ENCODE measurements at regions not wholly inside any gene's neighbourhood (a gene's known extent, or its start where the extent isn't known, plus 50 kb on each side); places are given as distances from the start of the nearest gene placed in this dataset.

- no peak for TF ChIP-seq CTCF (IDR thresholded peaks at IDR 0.05; ENCODE audit: extremely low read depth in 1 of 2, insufficient read depth in 1 of 2, low read depth in 1 of 2, low read length in 2 of 2)
- TF ChIP-seq POLR2A (IDR thresholded peaks at IDR 0.05; ENCODE audit: low read depth, low read length), result no peak
- TF ChIP-seq, protein P1, sequence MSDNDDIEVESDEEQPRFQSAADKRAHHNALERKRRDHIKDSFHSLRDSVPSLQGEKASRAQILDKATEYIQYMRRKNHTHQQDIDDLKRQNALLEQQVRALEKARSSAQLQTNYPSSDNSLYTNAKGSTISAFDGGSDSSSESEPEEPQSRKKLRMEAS (IDR thresholded peaks at IDR 0.05; ENCODE audit: insufficient read depth, insufficient read length), result no peak
- TF ChIP-seq MYC (IDR thresholded peaks at IDR 0.05; ENCODE audit: low read depth, low read length), result no peak
- TF ChIP-seq POLR2AphosphoS5 (IDR thresholded peaks at IDR 0.05; ENCODE audit: insufficient read depth, low read depth, low read length), result no peak
Measured at GRCh38 chr2:44101246-44101645, 67.4 kb upstream of the PPM1B start.
